Stimulated activated CD4-positive, alpha-beta T cell treated with anti-CD3 and anti-CD28 coated beads, Interleukin-1b, Interleukin-23, amount 100 ng/mL, for 4 hours (primary cell): ENCODE measurements at regions not wholly inside any gene's neighbourhood (a gene's known extent, or its start where the extent isn't known, plus 50 kb on each side); places are given as distances from the start of the nearest gene placed in this dataset.
"Not testable (repeated sequence)": the region's sequence is repeated elsewhere in the genome, so short reads cannot be mapped to it uniquely, and the experiment has no call there.

Experiments used
- DNase-seq, 2 donors: peaks; one replicate each; pipeline ENCODE4 v3.0.0-alpha.2; 2020; ENCODE audit warnings: low read depth in 2 of 2

GRCh38 chr2:87409601-87410000, 338.3 kb upstream of the PLGLB2 start:
- DNase-seq = not testable (repeated sequence)

- DNase-seq = not testable (repeated sequence)
These were observed 337.5 kb upstream of the PLGLB2 start for GRCh38 chr2:87410371-87410770.

GRCh38 chr2:87412036-87412820, 335.7 kb upstream of the PLGLB2 start:
- DNase-seq = not testable (repeated sequence)

GRCh38 chr2:87414331-87414730, 333.6 kb upstream of the PLGLB2 start:
- not testable (repeated sequence) for DNase-seq

GRCh38 chr2:87414795-87415570, 332.9 kb upstream of the PLGLB2 start:
- not testable (repeated sequence) for DNase-seq

GRCh38 chr2:87415586-87416265, 332.2 kb upstream of the PLGLB2 start:
- DNase-seq = not testable (repeated sequence)

GRCh38 chr2:87416266-87416592, 331.7 kb upstream of the PLGLB2 start:
- not testable (repeated sequence) for DNase-seq

GRCh38 chr2:87417147-87417546, 330.7 kb upstream of the PLGLB2 start:
- not testable (repeated sequence) for DNase-seq

- DNase-seq = not testable (repeated sequence)
These were observed 329.9 kb upstream of the PLGLB2 start for GRCh38 chr2:87417742-87418567.

- not testable (repeated sequence) for DNase-seq
These were observed 328.8 kb upstream of the PLGLB2 start for GRCh38 chr2:87418823-87419822.

- DNase-seq = not testable (repeated sequence)
These were observed 327.9 kb upstream of the PLGLB2 start for GRCh38 chr2:87419980-87420379.

- not testable (repeated sequence) for DNase-seq
These were observed 326.9 kb upstream of the PLGLB2 start for GRCh38 chr2:87420954-87421353.

GRCh38 chr2:87423796-87424762, 323.8 kb upstream of the PLGLB2 start:
- DNase-seq = not testable (repeated sequence)

GRCh38 chr2:87424763-87425154, 323.1 kb upstream of the PLGLB2 start:
- not testable (repeated sequence) for DNase-seq

- not testable (repeated sequence) for DNase-seq
These were observed 322.7 kb upstream of the PLGLB2 start for GRCh38 chr2:87425191-87425590.

- not testable (repeated sequence) for DNase-seq
These were observed 322.2 kb upstream of the PLGLB2 start for GRCh38 chr2:87425717-87426116.

- DNase-seq = not testable (repeated sequence)
These were observed 319.3 kb upstream of the PLGLB2 start for GRCh38 chr2:87428452-87429130.

- DNase-seq = not testable (repeated sequence)
These were observed 318.5 kb upstream of the PLGLB2 start for GRCh38 chr2:87429206-87429930.
